ENCODE measurements at regions not wholly inside any gene's neighbourhood (a gene's known extent, or its start where the extent isn't known, plus 50 kb on each side); places are given as distances from the start of the nearest gene placed in this dataset.

DNA sequence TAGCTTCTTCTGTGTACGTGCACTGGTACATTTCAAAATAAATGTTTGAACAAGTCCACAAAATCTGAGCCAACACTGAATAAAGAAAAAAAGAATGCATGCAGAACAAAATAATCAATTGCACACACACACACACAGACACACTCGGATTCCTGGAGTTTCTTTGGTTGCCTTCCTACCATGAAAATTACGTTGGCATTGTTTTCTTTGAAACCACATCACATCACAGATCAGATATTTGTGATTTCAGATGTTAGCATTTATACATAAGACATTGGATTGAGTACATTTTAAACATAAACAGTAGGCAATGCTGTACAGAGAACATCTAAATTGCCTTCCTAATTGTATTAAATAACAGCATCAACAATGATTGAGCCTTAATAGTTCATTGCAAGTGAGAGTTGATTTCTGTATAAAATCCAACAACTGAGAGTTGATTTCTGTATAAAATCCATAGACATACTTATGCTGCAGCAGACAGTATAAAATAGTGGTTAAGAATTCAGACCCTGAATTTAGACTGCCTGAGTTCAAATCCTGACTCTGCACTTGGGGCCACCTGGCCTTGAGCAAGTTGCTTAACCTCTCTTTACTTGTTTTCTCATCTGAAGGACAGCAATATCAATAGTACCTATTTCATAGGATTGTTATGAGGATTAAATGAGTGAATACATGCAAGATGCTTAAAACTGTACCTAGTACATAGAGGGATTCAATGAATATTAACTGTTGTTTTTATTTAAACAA is 101.7 kb upstream of the IFNE start:
- no peak overlapping the region for H3K27ac Mint-ChIP-seq
- DNase-seq, result no peak
- Histone ChIP-seq H3T11ph (ENCODE audit: low read length) (no peak overlapping the region), H3K4me1 (ENCODE audit: insufficient read depth, low read length) (no peaks in the 10 kb centered on the region), H3K56ac (ENCODE audit: insufficient read length, low read depth, low read length) (no peak overlapping the region), H4K5ac (ENCODE audit: insufficient read length, low read depth, low read length) (no peak overlapping the region), H2BK15ac (ENCODE audit: low read depth, low read length) (no peak overlapping the region), H3K14ac (ENCODE audit: insufficient read depth, low read length) (no peak overlapping the region), H4K20me1 (ENCODE audit: control insufficient read depth, insufficient read depth, insufficient read length) (no peaks in the 10 kb centered on the region), H3K9me3 (ENCODE audit: control insufficient read depth, low read depth, low read length) (no peaks in the 10 kb centered on the region), H3K4ac (ENCODE audit: low read depth, low read length) (no peak overlapping the region), H3K4me2 (ENCODE audit: insufficient read depth, insufficient read length, low read length) (no peak overlapping the region), H3K27me3 (ENCODE audit: insufficient read depth, low read length) (no peaks in the 10 kb centered on the region), H2BK20ac (ENCODE audit: low read depth, low read length, poor library complexity, severe bottlenecking) (no peak overlapping the region), H2BK5ac (ENCODE audit: insufficient read length, low read length) (no peak overlapping the region), H2BK12ac (ENCODE audit: insufficient read length, low read depth, low read length) (no peak overlapping the region), H3K27ac (ENCODE audit: insufficient read length, low read depth, low read length) (no peak overlapping the region), H2AK5ac (ENCODE audit: insufficient read length, low read length) (no peak overlapping the region), H3K18ac (ENCODE audit: insufficient read length, low read depth, low read length) (no peak overlapping the region), H3K23me2 (ENCODE audit: insufficient read length, low read depth, low read length, poor library complexity, severe bottlenecking) (no peaks in the 10 kb centered on the region), H3K9ac (ENCODE audit: extremely low read depth, insufficient read length, low read length) (no peak overlapping the region), H4K8ac (replicated peaks; ENCODE audit: insufficient read length, low read depth, low read length) (no peak overlapping the region), H3K79me2 (ENCODE audit: insufficient read depth, low read length) (no peaks in the 10 kb centered on the region), H3K23ac (ENCODE audit: insufficient read length, low read depth, low read length) (no peak overlapping the region), H2AFZ (ENCODE audit: low read length) (no peak overlapping the region), H4K91ac (ENCODE audit: insufficient read length, low read depth, low read length) (no peak overlapping the region), H3K79me1 (ENCODE audit: insufficient read depth, low read depth, low read length, poor library complexity, severe bottlenecking) (no peaks in the 10 kb centered on the region), H2BK120ac (ENCODE audit: low read depth, low read length, poor library complexity, severe bottlenecking) (no peak overlapping the region)
- no peak overlapping the region for H3K4me3 Mint-ChIP-seq
- H3K27me3 Mint-ChIP-seq (ENCODE audit: low read depth), result no peaks in the 10 kb centered on the region
- peaks cover 0 to 4% of the 10 kb centered on the region in 2 experiments; a peak in 1 of 4 replicates for H3K4me1 Mint-ChIP-seq
- no CpG with 5 or more reads among the region's 3 CpGs for WGBS (ENCODE audit: extremely low coverage, insufficient read length, low lambda C conversion rate)
- no peaks in the 10 kb centered on the region for H3K9me3 Mint-ChIP-seq
- TF ChIP-seq, protein P1, sequence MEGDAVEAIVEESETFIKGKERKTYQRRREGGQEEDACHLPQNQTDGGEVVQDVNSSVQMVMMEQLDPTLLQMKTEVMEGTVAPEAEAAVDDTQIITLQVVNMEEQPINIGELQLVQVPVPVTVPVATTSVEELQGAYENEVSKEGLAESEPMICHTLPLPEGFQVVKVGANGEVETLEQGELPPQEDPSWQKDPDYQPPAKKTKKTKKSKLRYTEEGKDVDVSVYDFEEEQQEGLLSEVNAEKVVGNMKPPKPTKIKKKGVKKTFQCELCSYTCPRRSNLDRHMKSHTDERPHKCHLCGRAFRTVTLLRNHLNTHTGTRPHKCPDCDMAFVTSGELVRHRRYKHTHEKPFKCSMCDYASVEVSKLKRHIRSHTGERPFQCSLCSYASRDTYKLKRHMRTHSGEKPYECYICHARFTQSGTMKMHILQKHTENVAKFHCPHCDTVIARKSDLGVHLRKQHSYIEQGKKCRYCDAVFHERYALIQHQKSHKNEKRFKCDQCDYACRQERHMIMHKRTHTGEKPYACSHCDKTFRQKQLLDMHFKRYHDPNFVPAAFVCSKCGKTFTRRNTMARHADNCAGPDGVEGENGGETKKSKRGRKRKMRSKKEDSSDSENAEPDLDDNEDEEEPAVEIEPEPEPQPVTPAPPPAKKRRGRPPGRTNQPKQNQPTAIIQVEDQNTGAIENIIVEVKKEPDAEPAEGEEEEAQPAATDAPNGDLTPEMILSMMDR (conservative IDR thresholded peaks at IDR 0.05), result no peak
- H3K36me3 Mint-ChIP-seq (ENCODE audit: insufficient read depth in 1 of 3, low read depth in 3 of 3), result no peaks in the 10 kb centered on the region; a peak in 1 of 7 replicates

All from H9 (cell line).